GM12872 (cell line): ENCODE measurements at regions not wholly inside any gene's neighbourhood (a gene's known extent, or its start where the extent isn't known, plus 50 kb on each side); places are given as distances from the start of the nearest gene placed in this dataset.

ENCODE experiments used
- CTCF ChIP-seq: IDR thresholded peaks from 3 replicates; pipeline ENCODE4 v1.5.1; 2011; ENCODE audit warnings: low read depth, mild to moderate bottlenecking, low read length, moderate library complexity; ENCODE audit not compliant: insufficient read depth

DNA sequence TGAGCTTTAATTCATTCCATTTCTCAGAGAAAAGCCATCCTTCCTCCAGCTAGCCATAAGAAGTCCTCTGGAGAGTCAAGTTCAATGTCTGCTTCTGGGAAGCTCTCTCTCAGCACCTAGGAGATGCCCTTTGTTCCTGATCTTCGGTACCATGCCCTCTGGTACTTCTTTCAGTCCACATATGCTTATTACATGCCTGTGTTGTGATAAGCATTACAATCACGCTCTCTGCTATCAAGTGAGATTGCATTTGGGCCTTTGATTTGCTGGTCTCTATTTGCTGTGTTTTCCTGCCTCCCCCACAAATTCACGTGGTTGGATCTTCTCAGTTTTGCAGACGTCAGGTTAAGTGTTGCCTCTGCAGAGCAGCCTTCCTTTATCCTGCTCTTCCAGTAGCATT lies 178.1 kb downstream of the TOX3 start:
- TF ChIP-seq CTCF, result no peak

DNA sequence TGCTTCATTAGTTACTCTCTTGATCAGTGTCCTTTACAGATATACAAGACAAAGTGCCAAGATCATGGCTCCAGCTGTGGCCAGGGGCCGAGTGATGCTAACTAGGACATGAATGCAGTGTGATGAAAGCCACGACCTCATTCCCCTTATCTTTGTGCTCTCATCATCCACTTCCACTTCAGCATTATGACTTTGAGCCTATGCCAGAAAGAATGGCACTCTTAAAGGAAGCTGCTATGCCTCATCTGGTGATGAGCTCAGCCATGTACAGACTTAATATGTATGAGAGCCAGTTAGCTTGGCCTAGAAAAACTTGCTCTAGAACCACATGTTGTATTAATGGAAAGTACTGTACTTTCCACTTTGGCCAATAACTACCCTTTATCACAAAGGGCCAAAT lies 179.1 kb downstream of the TOX3 start:
- no peak for TF ChIP-seq CTCF

- TF ChIP-seq CTCF, result no peak
These were observed 180.0 kb downstream of the TOX3 start for GRCh38 chr16:52366983-52367382.

- no peak for TF ChIP-seq CTCF
These were observed 182.4 kb downstream of the TOX3 start for GRCh38 chr16:52364500-52364899.

- TF ChIP-seq CTCF, result no peak
These were observed 183.9 kb downstream of the TOX3 start for GRCh38 chr16:52363082-52363481.

DNA sequence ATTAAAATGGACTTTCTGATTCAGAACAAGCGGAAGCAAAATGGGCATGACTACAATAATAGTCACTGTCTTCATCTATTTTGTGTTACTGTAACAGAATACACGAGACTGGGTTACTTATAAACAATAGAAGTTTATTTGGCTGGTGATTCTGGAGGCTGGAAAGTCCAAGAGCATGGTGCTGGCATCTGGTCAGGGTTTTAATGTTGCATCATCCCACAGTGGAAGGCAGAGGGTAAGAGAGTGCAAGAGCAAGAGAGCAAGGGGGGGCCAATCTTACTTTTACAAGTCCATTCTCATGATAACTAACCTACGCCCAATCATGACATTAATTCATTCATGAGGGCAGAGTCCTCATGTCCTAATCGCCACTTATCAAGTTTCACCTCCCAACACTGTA lies 189.2 kb downstream of the TOX3 start:
- no peak for TF ChIP-seq CTCF

DNA sequence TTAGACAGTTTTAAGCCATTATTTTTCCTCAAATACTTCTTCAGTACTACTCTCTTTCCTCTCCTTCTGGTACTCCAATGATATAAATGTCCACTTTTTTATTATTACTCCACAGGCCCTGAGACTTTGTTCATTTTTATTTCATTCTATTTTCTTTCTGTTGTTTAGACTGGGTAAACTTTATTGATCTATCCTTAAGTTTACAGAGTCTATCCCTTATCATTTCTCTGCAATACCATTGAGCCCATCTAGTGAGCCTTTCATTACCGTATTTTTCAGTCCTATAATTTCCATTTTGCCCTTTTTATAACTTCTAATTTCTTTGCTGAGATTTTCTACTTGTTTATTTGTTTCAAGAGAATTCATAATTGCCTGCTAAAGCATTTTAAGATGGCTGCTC lies 193.7 kb downstream of the TOX3 start:
- TF ChIP-seq CTCF, result no peak

GRCh38 chr16:52351451-52351850 lies 195.5 kb downstream of the TOX3 start:
- TF ChIP-seq CTCF, result no peak
